B cell (primary cell): ENCODE measurements at regions not wholly inside any gene's neighbourhood (a gene's known extent, or its start where the extent isn't known, plus 50 kb on each side); places are given as distances from the start of the nearest gene placed in this dataset.

Source experiments
- ATAC-seq: fragments of 200-7000 bp; cut with Tn5 transposase; one replicate; pipeline ENCODE4 v1.10.0; 2021; ENCODE audit warnings: low read depth, mild to moderate bottlenecking, moderate number of reproducible peaks, moderate library complexity
- CTCF ChIA-PET: fragments of 350-600 bp; sonication (Branson Sonifier 250); formaldehyde crosslinking; loops from one replicate; lab custom pipeline; 2021; ENCODE audit warnings: antibody characterized with exemption, inconsistent platforms; lab: Charles Lee
- POLR2A ChIA-PET: fragments of 350-600 bp; sonication (Branson Sonifier 250); formaldehyde crosslinking; loops from one replicate; lab custom pipeline; 2021; ENCODE audit warnings: antibody characterized with exemption; lab: Charles Lee
- DNase-seq: peaks from one replicate; pipeline ENCODE4 v3.0.0; 2013
- H2AFZ ChIP-seq: 2 replicates; pipeline ENCODE4 v1.6.1; 2012; ENCODE audit warnings: mild to moderate bottlenecking, low read depth, low read length; ENCODE audit not compliant: insufficient read depth, poor library complexity, severe bottlenecking
- H3K27ac ChIP-seq, 2 donors: 1 replicate in 1 of 2; 2 replicates in 1 of 2; pipeline ENCODE4 v1.5.1; 2012 to 2013; ENCODE audit warnings: low read length in 2 of 2, mild to moderate bottlenecking in 2 of 2, moderate library complexity in 1 of 2
- H3K27me3 ChIP-seq, 4 experiments: fragments of 200-600 bp in 1 of 4; sonication (generic) in 1 of 4; replicated peaks in 1 of 4; 1 replicate in 2 of 4; 2 replicates in 2 of 4; pipeline versions ENCODE4 v1.6.1 to v1.7.0; 2013 to 2016; ENCODE audit warnings: low read length in 3 of 4, mild to moderate bottlenecking in 2 of 4, mixed read lengths in 1 of 4, moderate library complexity in 1 of 4; ENCODE audit not compliant: insufficient read depth in 4 of 4, control insufficient read depth in 3 of 4; ENCODE audit errors: control extremely low read depth in 1 of 4
- H3K36me3 ChIP-seq, 2 experiments: replicated peaks in 1 of 2; 1 replicate in 1 of 2; 2 replicates in 1 of 2; pipeline versions ENCODE4 v1.6.1 to v1.7.1; 2013; ENCODE audit warnings: low read length in 1 of 2; ENCODE audit not compliant: insufficient read depth in 2 of 2, control insufficient read depth in 1 of 2; ENCODE audit errors: control extremely low read depth in 1 of 2, extremely low read depth in 1 of 2
- H3K4me1 ChIP-seq, 2 donors: fragments of 200-600 bp in 1 of 2; sonication (generic) in 1 of 2; 1 replicate in 1 of 2; 2 replicates in 1 of 2; pipeline versions ENCODE4 v1.5.1 to v1.6.1; 2013 to 2017; ENCODE audit warnings: low read length in 2 of 2; ENCODE audit not compliant: control insufficient read depth in 2 of 2, insufficient read depth in 2 of 2
- H3K4me2 ChIP-seq: replicated peaks from 2 replicates; pipeline ENCODE3; 2012; ENCODE audit warnings: mild to moderate bottlenecking, low read depth, low read length; ENCODE audit not compliant: poor library complexity, severe bottlenecking
- H3K4me3 ChIP-seq, 5 experiments: fragments of 200-600 bp in 1 of 5; sonication (generic) in 1 of 5; 1 replicate in 3 of 5; 2 replicates in 2 of 5; pipeline versions ENCODE4 v1.5.1 to v1.7.0; 2011 to 2016; ENCODE audit warnings: low read length in 4 of 5, mild to moderate bottlenecking in 4 of 5, low read depth in 2 of 5, control low read depth in 1 of 5, moderate library complexity in 1 of 5; ENCODE audit not compliant: insufficient read depth in 1 of 5; ENCODE audit errors: control extremely low read depth in 1 of 5, extremely low read depth in 1 of 5
- H3K79me2 ChIP-seq: fragments of 200-600 bp; sonication (generic); one replicate; pipeline ENCODE4 v1.6.0; 2016; ENCODE audit warnings: low read length; ENCODE audit not compliant: control insufficient read depth, insufficient read depth
- H3K9ac ChIP-seq: fragments of 200-600 bp; sonication (generic); 2 replicates; pipeline ENCODE4 v1.6.1; 2017; ENCODE audit warnings: mild to moderate bottlenecking, low read length, moderate library complexity
- H3K9me3 ChIP-seq, 3 donors: one replicate each; pipeline versions ENCODE4 v1.6.1 to v1.7.1; 2013; ENCODE audit warnings: low read length in 2 of 3; ENCODE audit not compliant: control insufficient read depth in 2 of 3, insufficient read depth in 1 of 3; ENCODE audit errors: control extremely low read depth in 1 of 3
- H4K20me1 ChIP-seq: 2 replicates; pipeline ENCODE4 v1.6.0; 2012; ENCODE audit warnings: mild to moderate bottlenecking, low read length; ENCODE audit not compliant: insufficient read depth, control insufficient read depth, poor library complexity, severe bottlenecking
- H3K27ac Mint-ChIP-seq: one replicate; pipeline ENCODE4 v1.8.0; 2021; ENCODE audit warnings: mixed read lengths
- H3K27me3 Mint-ChIP-seq: one replicate; pipeline ENCODE4 v1.8.0; 2021; ENCODE audit warnings: mixed read lengths
- H3K4me1 Mint-ChIP-seq: one replicate; pipeline ENCODE4 v1.8.0; 2021; ENCODE audit warnings: mixed read lengths
- H3K4me3 Mint-ChIP-seq: one replicate; pipeline ENCODE4 v1.8.0; 2021; ENCODE audit warnings: mixed read lengths
- H3K9me3 Mint-ChIP-seq: one replicate; pipeline ENCODE4 v1.8.0; 2022; ENCODE audit warnings: mixed read lengths; ENCODE audit not compliant: insufficient read depth
- EZH2 ChIP-seq: IDR thresholded peaks from 2 replicates; pipeline ENCODE4 v1.6.1; 2012; ENCODE audit warnings: borderline replicate concordance, low read depth, mild to moderate bottlenecking, moderate library complexity, low read length; ENCODE audit not compliant: insufficient read depth, poor library complexity, severe bottlenecking
- WGBS: methylation state at CpG from one replicate; pipeline ENCODE4 v1.1.5; 2013; ENCODE audit warnings: missing lambda C conversion rate; ENCODE audit not compliant: insufficient coverage; 5-methylcytosine and 5-hydroxymethylcytosine counted together
- intact Hi-C: fragments of 100-400 bp; cut with micrococcal nuclease; formaldehyde crosslinking; loops from one replicate; pipeline ENCODE4 v1.10.0; 2022
- TF ChIP-seq, protein P1 (sequence below): fragments of 200-600 bp; IDR thresholded peaks from one replicate; pipeline ENCODE4 v1.8.0; 2022; ENCODE audit warnings: antibody characterized with exemption, mild to moderate bottlenecking

- POLR2A ChIA-PET = no interaction called here
Measured at GRCh38 chr21:16133248-16133647, 403.5 kb downstream of the USP25 start.

DNA sequence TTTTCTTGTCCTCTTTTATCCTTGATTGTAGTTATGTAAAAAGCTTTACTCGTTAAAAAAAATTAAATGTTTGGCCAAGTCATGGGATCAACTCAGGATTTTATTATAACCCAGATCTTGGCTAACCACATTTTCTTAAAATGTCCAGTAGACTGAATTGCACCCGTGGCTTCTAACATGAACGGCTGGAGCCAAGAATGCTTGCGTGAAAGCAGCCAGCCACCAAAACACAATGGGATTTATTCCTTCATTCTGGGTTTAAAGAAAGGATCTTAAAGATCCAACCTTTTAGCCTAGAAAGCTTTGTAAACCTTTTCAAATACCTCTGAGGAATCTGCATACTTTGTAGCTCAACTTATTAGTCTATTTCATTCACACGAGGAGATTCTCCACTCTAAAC, 404.4 kb downstream of the USP25 start:
- Histone ChIP-seq H3K4me3 (no peak overlapping the region), H3K4me2 (no peak overlapping the region), H3K9ac (no peak overlapping the region), H3K4me1 (no peaks in the 10 kb centered on the region), H3K9me3 (peaks cover 0 to 13% (median 0%) of the 10 kb centered on the region in 3 donors), H4K20me1 (no peaks in the 10 kb centered on the region), H3K27me3 (no peaks in the 10 kb centered on the region), H3K79me2 (no peaks in the 10 kb centered on the region), H3K27ac (no peak overlapping the region), H3K36me3 (no peaks in the 10 kb centered on the region), H2AFZ (no peak overlapping the region)
- TF ChIP-seq EZH2 = no peak
- TF ChIP-seq, protein P1, sequence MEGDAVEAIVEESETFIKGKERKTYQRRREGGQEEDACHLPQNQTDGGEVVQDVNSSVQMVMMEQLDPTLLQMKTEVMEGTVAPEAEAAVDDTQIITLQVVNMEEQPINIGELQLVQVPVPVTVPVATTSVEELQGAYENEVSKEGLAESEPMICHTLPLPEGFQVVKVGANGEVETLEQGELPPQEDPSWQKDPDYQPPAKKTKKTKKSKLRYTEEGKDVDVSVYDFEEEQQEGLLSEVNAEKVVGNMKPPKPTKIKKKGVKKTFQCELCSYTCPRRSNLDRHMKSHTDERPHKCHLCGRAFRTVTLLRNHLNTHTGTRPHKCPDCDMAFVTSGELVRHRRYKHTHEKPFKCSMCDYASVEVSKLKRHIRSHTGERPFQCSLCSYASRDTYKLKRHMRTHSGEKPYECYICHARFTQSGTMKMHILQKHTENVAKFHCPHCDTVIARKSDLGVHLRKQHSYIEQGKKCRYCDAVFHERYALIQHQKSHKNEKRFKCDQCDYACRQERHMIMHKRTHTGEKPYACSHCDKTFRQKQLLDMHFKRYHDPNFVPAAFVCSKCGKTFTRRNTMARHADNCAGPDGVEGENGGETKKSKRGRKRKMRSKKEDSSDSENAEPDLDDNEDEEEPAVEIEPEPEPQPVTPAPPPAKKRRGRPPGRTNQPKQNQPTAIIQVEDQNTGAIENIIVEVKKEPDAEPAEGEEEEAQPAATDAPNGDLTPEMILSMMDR = no peak
- Mint-ChIP-seq H3K9me3 (no peaks in the 10 kb centered on the region), H3K27ac (no peak overlapping the region), H3K4me3 (no peak overlapping the region), H3K27me3 (no peaks in the 10 kb centered on the region), H3K4me1 (no peaks in the 10 kb centered on the region)
- intact Hi-C loops = no loop called here
- CTCF ChIA-PET = no interaction called here
- WGBS = 100% methylated on average over 2 of the region's 5 CpGs
- POLR2A ChIA-PET = no interaction called here
- ATAC-seq (no peak), DNase-seq (no peak)

More at GRCh38 chr21:16133248-16133647, 403.5 kb downstream of the USP25 start:
- CTCF ChIA-PET = no interaction called here
- 97% methylated on average over 4 of the region's 11 CpGs for WGBS
- TF ChIP-seq, protein P1 = no peak
- no peak for TF ChIP-seq EZH2
- peaks cover 0 to 13% (median 0%) of the 10 kb centered on the region in 3 donors for H3K9me3 ChIP-seq
- Mint-ChIP-seq H3K4me1 (no peaks in the 10 kb centered on the region), H3K4me3 (no peak overlapping the region), H3K9me3 (no peaks in the 10 kb centered on the region), H3K27me3 (no peaks in the 10 kb centered on the region), H3K27ac (no peak overlapping the region)
- H3K36me3 ChIP-seq = no peaks in the 10 kb centered on the region
- no peak overlapping the region for H3K27ac ChIP-seq
- no peaks in the 10 kb centered on the region for H3K27me3 ChIP-seq
- H3K4me3 ChIP-seq = no peak overlapping the region
- H2AFZ ChIP-seq = no peak overlapping the region
- no peak overlapping the region for H3K9ac ChIP-seq
- H3K4me2 ChIP-seq = no peak overlapping the region
- intact Hi-C loops = no loop called here
- no peaks in the 10 kb centered on the region for H3K4me1 ChIP-seq
- no peaks in the 10 kb centered on the region for H4K20me1 ChIP-seq
- no peak for ATAC-seq
- H3K79me2 ChIP-seq = no peaks in the 10 kb centered on the region
- DNase-seq = no peak
